Stomach (tissue), 8 donors: ENCODE measurements at regions not wholly inside any gene's neighbourhood (a gene's known extent, or its start where the extent isn't known, plus 50 kb on each side); places are given as distances from the start of the nearest gene placed in this dataset.

Experiments used
- DNase-seq, 2 donors: peaks; one replicate each; pipeline versions ENCODE4 v3.0.0 to v3.0.0-alpha.2; 2013 to 2019
- H3K27ac ChIP-seq, 5 donors: fragments of 200-600 bp in 4 of 5; sonication (generic) in 4 of 5; one replicate each; pipeline ENCODE4 v1.5.1; 2013 to 2019; ENCODE audit warnings: mild to moderate bottlenecking in 1 of 5, moderate library complexity in 1 of 5
- H3K27me3 ChIP-seq, 3 donors: fragments of 200-600 bp; sonication (generic); one replicate each; pipeline ENCODE4 v1.5.1; 2017 to 2019; ENCODE audit warnings: mixed run types in 1 of 3
- H3K36me3 ChIP-seq, 4 donors: fragments of 200-600 bp; sonication (generic); 1 replicate in 3 of 4; 2 replicates in 1 of 4; pipeline ENCODE4 v1.5.1; 2016 to 2019
- H3K4me1 ChIP-seq, 4 donors: fragments of 200-600 bp; sonication (generic); one replicate each; pipeline ENCODE4 v1.5.1; 2016 to 2019
- H3K4me3 ChIP-seq, 4 donors: fragments of 200-600 bp; sonication (generic) in 3 of 4; one replicate each; pipeline ENCODE4 v1.5.1; 2016 to 2019; ENCODE audit warnings: mild to moderate bottlenecking in 1 of 4
- H3K9me3 ChIP-seq, 4 donors: fragments of 200-600 bp; sonication (generic); one replicate each; pipeline ENCODE4 v1.5.1; 2016 to 2019
- EP300 ChIP-seq: sonication (generic); formaldehyde crosslinking; IDR thresholded peaks from one replicate; pipeline ENCODE4 v1.6.1; 2017; ENCODE audit warnings: antibody characterized with exemption
- POLR2A ChIP-seq, 4 donors: fragments of 450-650 bp; IDR thresholded peaks; one replicate each; pipeline ENCODE4 v1.6.1; 2016; ENCODE audit warnings: antibody characterized with exemption in 4 of 4, control low read depth in 2 of 4, mild to moderate bottlenecking in 1 of 4, moderate library complexity in 1 of 4
- POLR2AphosphoS5 ChIP-seq, 3 donors: sonication (generic); formaldehyde crosslinking; IDR thresholded peaks; one replicate each; pipeline ENCODE4 v1.6.1; 2016; ENCODE audit warnings: antibody characterized with exemption in 3 of 3
- WGBS, 5 donors: extraction: QIAGEN DNeasy Blood & Tissue Kit in 3 of 5; methylation state at CpG; one replicate each; pipeline versions ENCODE4 v1.1.5 to v1.1.7; 2013 to 2018; 5-methylcytosine and 5-hydroxymethylcytosine counted together
- intact Hi-C: fragments of 100-400 bp; cut with DNase I; formaldehyde crosslinking; loops from one replicate; pipeline ENCODE4 v1.15.1; 2023; ENCODE audit warnings: low total_unique reads
- TF ChIP-seq, protein P1 (sequence below), 7 experiments: fragments of 450-650 bp in 4 of 7; fragments of 200-600 bp in 3 of 7; sonication (generic) in 3 of 7; IDR thresholded peaks; one replicate each; pipeline ENCODE4 v1.5.1; 2016 to 2019; ENCODE audit warnings: antibody characterized with exemption in 7 of 7, control low read depth in 2 of 7, mild to moderate bottlenecking in 1 of 7
- donor health status: healthy with polysubstance abuse.
- donor health status: Bipolar disorder and iron deficiency.
- donor health status: healthy.

GRCh38 chr4:178966644-178967043 lies 1524.4 kb upstream of the AGA start:
- no peaks in the 10 kb centered on the region for H3K36me3 ChIP-seq
- H3K4me1 ChIP-seq: no peaks in the 10 kb centered on the region
- no peak for DNase-seq
- 72 to 84% (median 76%) methylated on average over 2 of the region's 2 CpGs for WGBS, 5 donors
- TF ChIP-seq POLR2AphosphoS5 (IDR thresholded peaks at IDR 0.05): no peak
- TF ChIP-seq EP300: no peak
- no peak for TF ChIP-seq POLR2A (IDR thresholded peaks at IDR 0.05)
- TF ChIP-seq, protein P1, sequence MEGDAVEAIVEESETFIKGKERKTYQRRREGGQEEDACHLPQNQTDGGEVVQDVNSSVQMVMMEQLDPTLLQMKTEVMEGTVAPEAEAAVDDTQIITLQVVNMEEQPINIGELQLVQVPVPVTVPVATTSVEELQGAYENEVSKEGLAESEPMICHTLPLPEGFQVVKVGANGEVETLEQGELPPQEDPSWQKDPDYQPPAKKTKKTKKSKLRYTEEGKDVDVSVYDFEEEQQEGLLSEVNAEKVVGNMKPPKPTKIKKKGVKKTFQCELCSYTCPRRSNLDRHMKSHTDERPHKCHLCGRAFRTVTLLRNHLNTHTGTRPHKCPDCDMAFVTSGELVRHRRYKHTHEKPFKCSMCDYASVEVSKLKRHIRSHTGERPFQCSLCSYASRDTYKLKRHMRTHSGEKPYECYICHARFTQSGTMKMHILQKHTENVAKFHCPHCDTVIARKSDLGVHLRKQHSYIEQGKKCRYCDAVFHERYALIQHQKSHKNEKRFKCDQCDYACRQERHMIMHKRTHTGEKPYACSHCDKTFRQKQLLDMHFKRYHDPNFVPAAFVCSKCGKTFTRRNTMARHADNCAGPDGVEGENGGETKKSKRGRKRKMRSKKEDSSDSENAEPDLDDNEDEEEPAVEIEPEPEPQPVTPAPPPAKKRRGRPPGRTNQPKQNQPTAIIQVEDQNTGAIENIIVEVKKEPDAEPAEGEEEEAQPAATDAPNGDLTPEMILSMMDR (IDR thresholded peaks at IDR 0.05): no peak
- H3K27ac ChIP-seq: no peak overlapping the region
- intact Hi-C loops: no loop called here
- no peaks in the 10 kb centered on the region for H3K9me3 ChIP-seq
- no peaks in the 10 kb centered on the region for H3K27me3 ChIP-seq
- H3K4me3 ChIP-seq: no peak overlapping the region

- intact Hi-C loops: no loop called here
- 51 to 71% (median 59%) methylated on average over 3 of the region's 3 CpGs for WGBS, 5 donors
Observed at GRCh38 chr4:178970433-178971140, 1528.3 kb upstream of the AGA start.

DNA sequence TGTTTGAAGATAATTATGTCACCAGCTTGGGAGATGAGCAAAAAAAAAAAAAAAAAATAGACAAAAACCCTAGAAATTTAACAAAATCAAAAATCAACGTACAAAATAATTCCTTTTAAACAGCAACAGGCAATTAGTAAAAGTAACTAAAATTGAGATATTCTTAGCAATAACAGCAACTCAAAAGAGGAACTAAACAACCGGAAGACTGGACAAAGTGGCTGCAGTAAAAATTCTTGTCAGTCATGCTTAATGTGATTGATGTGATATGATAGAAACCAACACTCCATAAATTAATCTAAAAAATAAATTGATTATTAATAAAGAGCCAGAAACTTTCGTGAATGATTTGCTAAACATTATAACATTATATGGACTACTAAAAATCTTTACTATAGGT lies 1534.6 kb upstream of the AGA start:
- intact Hi-C loops: no loop called here
- Histone ChIP-seq H3K27me3 (no peaks in the 10 kb centered on the region), H3K4me3 (no peak overlapping the region), H3K36me3 (no peaks in the 10 kb centered on the region), H3K27ac (no peak overlapping the region), H3K9me3 (no peaks in the 10 kb centered on the region), H3K4me1 (no peaks in the 10 kb centered on the region)
- no peak for DNase-seq
- WGBS, 5 donors: 45 to 62% (median 55%) methylated on average over 3 of the region's 3 CpGs
- TF ChIP-seq, protein P1 (IDR thresholded peaks at IDR 0.05): no peak

More at GRCh38 chr4:178970433-178971140, 1528.3 kb upstream of the AGA start:
- Histone ChIP-seq H3K27ac (no peak overlapping the region), H3K36me3 (no peaks in the 10 kb centered on the region), H3K27me3 (no peaks in the 10 kb centered on the region), H3K4me3 (no peak overlapping the region), H3K9me3 (no peaks in the 10 kb centered on the region), H3K4me1 (no peaks in the 10 kb centered on the region)
- no peak for DNase-seq
- no peak for TF ChIP-seq EP300
- no peak for TF ChIP-seq POLR2AphosphoS5 (IDR thresholded peaks at IDR 0.05)

DNA sequence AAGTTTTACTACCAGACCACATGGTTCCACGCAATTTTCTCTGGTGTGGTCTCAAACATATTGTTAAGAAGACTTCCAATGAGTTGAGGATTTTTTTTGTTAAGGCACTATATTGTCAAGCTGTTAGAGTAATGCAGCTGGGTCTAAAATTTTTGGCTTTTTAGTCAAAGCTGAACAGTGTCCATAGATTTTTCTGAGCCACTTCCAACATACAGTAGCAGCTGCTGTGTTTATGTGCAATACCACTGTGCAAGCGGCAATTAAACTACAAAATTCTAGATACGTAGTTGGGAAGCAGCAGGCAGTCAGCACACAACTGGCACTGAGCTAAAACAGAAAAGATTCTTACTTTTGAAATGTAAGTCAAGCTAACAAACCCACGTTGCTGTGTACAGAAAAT lies 1551.1 kb upstream of the AGA start:
- H3K27ac ChIP-seq: no peak overlapping the region
- H3K36me3 ChIP-seq: no peaks in the 10 kb centered on the region
- H3K9me3 ChIP-seq: peaks cover 0 to 9% (median 4%) of the 10 kb centered on the region in 4 donors
- TF ChIP-seq, protein P1 (IDR thresholded peaks at IDR 0.05): no peak
- TF ChIP-seq POLR2AphosphoS5 (IDR thresholded peaks at IDR 0.05) (no peak), EP300 (no peak), POLR2A (IDR thresholded peaks at IDR 0.05) (no peak)
- intact Hi-C loops: no loop called here
- no peak overlapping the region for H3K4me3 ChIP-seq
- no peaks in the 10 kb centered on the region for H3K4me1 ChIP-seq
- 64 to 71% (median 65%) methylated on average over 4 of the region's 4 CpGs for WGBS, 5 donors
- no peaks in the 10 kb centered on the region for H3K27me3 ChIP-seq
- DNase-seq: no peak

- no peak for TF ChIP-seq EP300
- TF ChIP-seq POLR2A (IDR thresholded peaks at IDR 0.05): no peak
- TF ChIP-seq, protein P1 (IDR thresholded peaks at IDR 0.05): no peak
- no peak for TF ChIP-seq POLR2AphosphoS5 (IDR thresholded peaks at IDR 0.05)
- no peak overlapping the region for H3K4me3 ChIP-seq
- H3K4me1 ChIP-seq: no peaks in the 10 kb centered on the region
- 32 to 61% (median 55%) methylated on average over 1 of the region's 1 CpG for WGBS, 5 donors
- H3K27ac ChIP-seq: no peak overlapping the region
- H3K9me3 ChIP-seq: peaks cover 0 to 7% (median 2%) of the 10 kb centered on the region in 4 donors
- H3K27me3 ChIP-seq: no peaks in the 10 kb centered on the region
- H3K36me3 ChIP-seq: no peaks in the 10 kb centered on the region
- intact Hi-C loops: no loop called here
- DNase-seq: no peak
Observed at GRCh38 chr4:179001918-179002317, 1559.7 kb upstream of the AGA start.
